Breast epithelium (tissue), 3 donors: ENCODE measurements at regions not wholly inside any gene's neighbourhood (a gene's known extent, or its start where the extent isn't known, plus 50 kb on each side); places are given as distances from the start of the nearest gene placed in this dataset.

ENCODE experiments used
- POLR2A ChIP-seq: fragments of 450-650 bp; IDR thresholded peaks from one replicate; pipeline ENCODE4 v1.6.1; 2016; ENCODE audit warnings: antibody characterized with exemption, mild to moderate bottlenecking, moderate library complexity
- POLR2AphosphoS5 ChIP-seq, 3 donors: sonication (generic); formaldehyde crosslinking; IDR thresholded peaks; one replicate each; pipeline ENCODE4 v1.6.1; 2017; ENCODE audit warnings: antibody characterized with exemption in 3 of 3
- TF ChIP-seq, protein P1 (sequence below), 3 donors: fragments of 450-650 bp; IDR thresholded peaks; one replicate each; pipeline ENCODE4 v1.5.1; 2016 to 2017; ENCODE audit warnings: antibody characterized with exemption in 3 of 3, mild to moderate bottlenecking in 3 of 3, moderate library complexity in 3 of 3

DNA sequence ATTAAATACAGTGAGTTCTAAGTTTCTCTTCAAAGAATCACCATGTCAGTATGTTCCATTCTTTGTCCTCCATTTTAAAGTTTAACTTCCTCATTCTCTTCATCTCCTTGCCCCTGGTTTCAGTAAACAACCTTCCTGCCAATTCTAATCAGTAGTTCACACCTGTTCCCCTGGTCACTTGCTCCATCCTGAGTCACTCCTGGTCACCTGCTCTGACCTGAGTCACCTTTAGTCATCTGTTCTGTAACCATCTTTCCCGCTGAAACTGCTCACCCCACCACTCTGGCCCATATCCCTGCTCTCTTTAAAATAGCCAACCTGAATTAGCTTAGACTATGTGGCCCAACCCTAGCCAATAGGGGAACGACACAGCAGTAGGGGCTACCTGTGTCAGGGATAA, 1447.4 kb upstream of the TMEM132C start:
- TF ChIP-seq POLR2A (no peak), POLR2AphosphoS5 (IDR thresholded peaks at IDR 0.05) (no peak)
- TF ChIP-seq, protein P1, sequence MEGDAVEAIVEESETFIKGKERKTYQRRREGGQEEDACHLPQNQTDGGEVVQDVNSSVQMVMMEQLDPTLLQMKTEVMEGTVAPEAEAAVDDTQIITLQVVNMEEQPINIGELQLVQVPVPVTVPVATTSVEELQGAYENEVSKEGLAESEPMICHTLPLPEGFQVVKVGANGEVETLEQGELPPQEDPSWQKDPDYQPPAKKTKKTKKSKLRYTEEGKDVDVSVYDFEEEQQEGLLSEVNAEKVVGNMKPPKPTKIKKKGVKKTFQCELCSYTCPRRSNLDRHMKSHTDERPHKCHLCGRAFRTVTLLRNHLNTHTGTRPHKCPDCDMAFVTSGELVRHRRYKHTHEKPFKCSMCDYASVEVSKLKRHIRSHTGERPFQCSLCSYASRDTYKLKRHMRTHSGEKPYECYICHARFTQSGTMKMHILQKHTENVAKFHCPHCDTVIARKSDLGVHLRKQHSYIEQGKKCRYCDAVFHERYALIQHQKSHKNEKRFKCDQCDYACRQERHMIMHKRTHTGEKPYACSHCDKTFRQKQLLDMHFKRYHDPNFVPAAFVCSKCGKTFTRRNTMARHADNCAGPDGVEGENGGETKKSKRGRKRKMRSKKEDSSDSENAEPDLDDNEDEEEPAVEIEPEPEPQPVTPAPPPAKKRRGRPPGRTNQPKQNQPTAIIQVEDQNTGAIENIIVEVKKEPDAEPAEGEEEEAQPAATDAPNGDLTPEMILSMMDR (IDR thresholded peaks at IDR 0.05): no peak
